ENCODE measurements at regions not wholly inside any gene's neighbourhood (a gene's known extent, or its start where the extent isn't known, plus 50 kb on each side); places are given as distances from the start of the nearest gene placed in this dataset.

DNA sequence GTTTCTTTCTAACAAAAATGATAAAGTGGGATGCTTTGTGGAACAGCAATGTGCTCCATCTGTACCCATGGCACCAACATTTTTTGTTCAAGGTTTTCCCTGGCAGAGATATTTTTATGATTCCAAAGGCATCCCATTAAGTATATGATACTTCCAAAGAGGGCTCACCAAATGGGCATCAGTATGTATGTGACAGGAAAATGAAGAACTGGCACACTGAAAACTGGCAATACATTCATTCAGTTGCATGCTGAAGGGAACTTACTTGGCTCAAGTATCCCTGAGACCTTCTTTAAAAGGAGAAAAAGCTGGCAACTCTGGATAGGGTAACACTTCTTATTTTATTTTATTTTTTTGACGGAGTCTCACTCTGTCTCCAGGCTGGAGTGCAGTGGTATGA is 249.8 kb downstream of the IL20RB start:
- TF ChIP-seq, protein P1, sequence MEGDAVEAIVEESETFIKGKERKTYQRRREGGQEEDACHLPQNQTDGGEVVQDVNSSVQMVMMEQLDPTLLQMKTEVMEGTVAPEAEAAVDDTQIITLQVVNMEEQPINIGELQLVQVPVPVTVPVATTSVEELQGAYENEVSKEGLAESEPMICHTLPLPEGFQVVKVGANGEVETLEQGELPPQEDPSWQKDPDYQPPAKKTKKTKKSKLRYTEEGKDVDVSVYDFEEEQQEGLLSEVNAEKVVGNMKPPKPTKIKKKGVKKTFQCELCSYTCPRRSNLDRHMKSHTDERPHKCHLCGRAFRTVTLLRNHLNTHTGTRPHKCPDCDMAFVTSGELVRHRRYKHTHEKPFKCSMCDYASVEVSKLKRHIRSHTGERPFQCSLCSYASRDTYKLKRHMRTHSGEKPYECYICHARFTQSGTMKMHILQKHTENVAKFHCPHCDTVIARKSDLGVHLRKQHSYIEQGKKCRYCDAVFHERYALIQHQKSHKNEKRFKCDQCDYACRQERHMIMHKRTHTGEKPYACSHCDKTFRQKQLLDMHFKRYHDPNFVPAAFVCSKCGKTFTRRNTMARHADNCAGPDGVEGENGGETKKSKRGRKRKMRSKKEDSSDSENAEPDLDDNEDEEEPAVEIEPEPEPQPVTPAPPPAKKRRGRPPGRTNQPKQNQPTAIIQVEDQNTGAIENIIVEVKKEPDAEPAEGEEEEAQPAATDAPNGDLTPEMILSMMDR (IDR thresholded peaks at IDR 0.05), result no peak
- TF ChIP-seq POLR2A (IDR thresholded peaks at IDR 0.05), result no peak
